GM18951 (cell line): ENCODE measurements at regions not wholly inside any gene's neighbourhood (a gene's known extent, or its start where the extent isn't known, plus 50 kb on each side); places are given as distances from the start of the nearest gene placed in this dataset.
"Not testable (repeated sequence)": the region's sequence is repeated elsewhere in the genome, so short reads cannot be mapped to it uniquely, and the experiment has no call there.

Source experiments
- POLR2A ChIP-seq: IDR thresholded peaks from 4 replicates; pipeline ENCODE4 v1.6.1; 2011; ENCODE audit warnings: mild to moderate bottlenecking; ENCODE audit not compliant: insufficient read length, insufficient read depth; ENCODE audit errors: extremely low read depth
- in situ Hi-C: fragments of 300-500 bp; cut with MboI; formaldehyde crosslinking; loops from one replicate; pipeline ENCODE4 v1.12.0; 2022; ENCODE audit warnings: low sequenced_read_pairs, mixed read lengths, inconsistent platforms; ENCODE audit not compliant: unreplicated experiment

- in situ Hi-C loops = no loop called here
- no peak for TF ChIP-seq POLR2A
These were observed 175.7 kb upstream of the SULF2 start for GRCh38 chr20:47960769-47961541.

- in situ Hi-C loops = no loop called here
- no peak for TF ChIP-seq POLR2A
These were observed 175.0 kb upstream of the SULF2 start for GRCh38 chr20:47960277-47960676.

- in situ Hi-C loops = not testable (repeated sequence)
These were observed 172.9 kb upstream of the SULF2 start for GRCh38 chr20:47957989-47958801.

- no peak for TF ChIP-seq POLR2A
- in situ Hi-C loops = no loop called here
These were observed 171.9 kb upstream of the SULF2 start for GRCh38 chr20:47957135-47957534.

GRCh38 chr20:47956268-47956995 lies 171.2 kb upstream of the SULF2 start:
- TF ChIP-seq POLR2A = no peak
- in situ Hi-C loops = no loop called here

GRCh38 chr20:47953471-47953870 lies 168.2 kb upstream of the SULF2 start:
- no peak for TF ChIP-seq POLR2A
- in situ Hi-C loops = no loop called here

GRCh38 chr20:47952023-47952564 lies 166.8 kb upstream of the SULF2 start:
- in situ Hi-C loops = no loop called here
- no peak for TF ChIP-seq POLR2A

- TF ChIP-seq POLR2A = no peak
- in situ Hi-C loops = no loop called here
These were observed 166.3 kb upstream of the SULF2 start for GRCh38 chr20:47951521-47951971.

GRCh38 chr20:47950913-47951283 lies 165.6 kb upstream of the SULF2 start:
- in situ Hi-C loops = no loop called here
- TF ChIP-seq POLR2A = no peak

- in situ Hi-C loops = no loop called here
- no peak for TF ChIP-seq POLR2A
These were observed 165.0 kb upstream of the SULF2 start for GRCh38 chr20:47950124-47950912.

- TF ChIP-seq POLR2A = no peak
- in situ Hi-C loops = no loop called here
These were observed 163.9 kb upstream of the SULF2 start for GRCh38 chr20:47949230-47949629.

- in situ Hi-C loops = no loop called here
- TF ChIP-seq POLR2A = no peak
These were observed 159.4 kb upstream of the SULF2 start for GRCh38 chr20:47944682-47945081.
